ENCODE measurements at regions not wholly inside any gene's neighbourhood (a gene's known extent, or its start where the extent isn't known, plus 50 kb on each side); places are given as distances from the start of the nearest gene placed in this dataset.
A peak's percentile ranks its signal among the peaks of the same experiment; 100 is the strongest.

- Histone ChIP-seq H3K36me3 (ENCODE audit: control insufficient read depth in 2 of 3, insufficient read depth in 3 of 3, low read length in 3 of 3) (no peaks in the 10 kb centered on the region), H3K9me3 (ENCODE audit: control insufficient read depth in 2 of 3, insufficient read depth in 1 of 3, low read length in 3 of 3) (no peaks in the 10 kb centered on the region), H3K9ac (ENCODE audit: low read length in 3 of 3) (no peak overlapping the region), H3K4me1 (ENCODE audit: control insufficient read depth in 2 of 3, insufficient read depth in 2 of 3, low read depth in 1 of 3, low read length in 3 of 3) (no peaks in the 10 kb centered on the region), H3K27me3 (ENCODE audit: control insufficient read depth, insufficient read depth, low read length) (no peaks in the 10 kb centered on the region), H3K27ac (ENCODE audit: low read depth in 2 of 2, low read length in 2 of 2) (no peak overlapping the region), H3K4me3 (ENCODE audit: low read length in 3 of 3) (no peak overlapping the region)
- TF ChIP-seq CTCF (IDR thresholded peaks at IDR 0.05; ENCODE audit: borderline replicate concordance, extremely low read depth, insufficient read depth), result no peak
- FAIRE-seq (no peak), DNase-seq (no peak)
- intact Hi-C loops (cut with DNase I), result no loop called here
These were observed 77.8 kb downstream of the CASP12 start for GRCh38 chr11:104820431-104820830.

GRCh38 chr11:104819603-104820002 lies 78.7 kb downstream of the CASP12 start:
- TF ChIP-seq CTCF (IDR thresholded peaks at IDR 0.05; ENCODE audit: borderline replicate concordance, extremely low read depth, insufficient read depth), result no peak
- DNase-seq, result peak in 1 of 5 donors; percentile 12
- no peak overlapping the region for H3K4me3 ChIP-seq (ENCODE audit: low read length in 3 of 3)
- no peaks in the 10 kb centered on the region for H3K36me3 ChIP-seq (ENCODE audit: control insufficient read depth in 2 of 3, insufficient read depth in 3 of 3, low read length in 3 of 3)
- no peak overlapping the region for H3K27ac ChIP-seq (ENCODE audit: low read depth in 2 of 2, low read length in 2 of 2)
- H3K9me3 ChIP-seq (ENCODE audit: control insufficient read depth in 2 of 3, insufficient read depth in 1 of 3, low read length in 3 of 3), result no peaks in the 10 kb centered on the region
- H3K27me3 ChIP-seq (ENCODE audit: control insufficient read depth, insufficient read depth, low read length), result no peaks in the 10 kb centered on the region
- FAIRE-seq, result no peak
- no peak overlapping the region for H3K9ac ChIP-seq (ENCODE audit: low read length in 3 of 3)
- no peaks in the 10 kb centered on the region for H3K4me1 ChIP-seq (ENCODE audit: control insufficient read depth in 2 of 3, insufficient read depth in 2 of 3, low read depth in 1 of 3, low read length in 3 of 3)
- intact Hi-C loops (cut with DNase I), result no loop called here

GRCh38 chr11:104819107-104819506 lies 79.2 kb downstream of the CASP12 start:
- DNase-seq, result no peak
- Histone ChIP-seq H3K27me3 (ENCODE audit: control insufficient read depth, insufficient read depth, low read length) (no peaks in the 10 kb centered on the region), H3K27ac (ENCODE audit: low read depth in 2 of 2, low read length in 2 of 2) (no peak overlapping the region), H3K4me3 (ENCODE audit: low read length in 3 of 3) (no peak overlapping the region), H3K4me1 (ENCODE audit: control insufficient read depth in 2 of 3, insufficient read depth in 2 of 3, low read depth in 1 of 3, low read length in 3 of 3) (no peaks in the 10 kb centered on the region), H3K9ac (ENCODE audit: low read length in 3 of 3) (no peak overlapping the region), H3K36me3 (ENCODE audit: control insufficient read depth in 2 of 3, insufficient read depth in 3 of 3, low read length in 3 of 3) (no peaks in the 10 kb centered on the region), H3K9me3 (ENCODE audit: control insufficient read depth in 2 of 3, insufficient read depth in 1 of 3, low read length in 3 of 3) (no peaks in the 10 kb centered on the region)
- no peak for TF ChIP-seq CTCF (IDR thresholded peaks at IDR 0.05; ENCODE audit: borderline replicate concordance, extremely low read depth, insufficient read depth)
- no peak for FAIRE-seq
- intact Hi-C loops (cut with DNase I), result no loop called here

GRCh38 chr11:104817973-104818372 lies 80.3 kb downstream of the CASP12 start:
- Histone ChIP-seq H3K27ac (ENCODE audit: low read depth in 2 of 2, low read length in 2 of 2) (no peak overlapping the region), H3K9ac (ENCODE audit: low read length in 3 of 3) (no peak overlapping the region), H3K4me1 (ENCODE audit: control insufficient read depth in 2 of 3, insufficient read depth in 2 of 3, low read depth in 1 of 3, low read length in 3 of 3) (no peaks in the 10 kb centered on the region), H3K36me3 (ENCODE audit: control insufficient read depth in 2 of 3, insufficient read depth in 3 of 3, low read length in 3 of 3) (no peaks in the 10 kb centered on the region), H3K9me3 (ENCODE audit: control insufficient read depth in 2 of 3, insufficient read depth in 1 of 3, low read length in 3 of 3) (no peaks in the 10 kb centered on the region), H3K27me3 (ENCODE audit: control insufficient read depth, insufficient read depth, low read length) (no peaks in the 10 kb centered on the region), H3K4me3 (ENCODE audit: low read length in 3 of 3) (no peak overlapping the region)
- peak in 1 of 5 donors; percentile 10 for DNase-seq
- no peak for TF ChIP-seq CTCF (IDR thresholded peaks at IDR 0.05; ENCODE audit: borderline replicate concordance, extremely low read depth, insufficient read depth)
- FAIRE-seq, result no peak
- intact Hi-C loops (cut with DNase I), result no loop called here

All from kidney (tissue), 13 donors.